ENCODE measurements at regions not wholly inside any gene's neighbourhood (a gene's known extent, or its start where the extent isn't known, plus 50 kb on each side); places are given as distances from the start of the nearest gene placed in this dataset.

DNA sequence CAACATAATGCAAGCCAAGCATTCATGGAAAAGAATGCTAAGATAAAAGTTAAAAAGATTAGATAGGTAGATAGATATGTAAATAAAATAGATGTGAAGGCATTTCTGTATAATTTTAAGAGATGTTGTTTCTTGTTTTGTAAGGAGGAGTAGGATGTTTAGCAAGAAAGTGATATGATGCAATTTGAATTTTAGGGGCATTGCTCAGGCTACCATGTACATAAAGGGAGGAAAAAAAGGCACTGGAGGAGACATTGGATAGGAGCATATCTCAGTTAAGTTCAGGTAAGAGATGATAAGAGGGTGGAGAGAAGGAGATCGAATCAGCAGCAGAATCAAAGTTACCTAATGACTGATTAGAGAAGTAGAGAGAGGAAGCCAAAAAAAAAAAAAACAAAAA is 194.7 kb downstream of the TENT5A start:
- TF ChIP-seq EZH2phosphoT487 (IDR thresholded peaks at IDR 0.05; ENCODE audit: insufficient read depth, low read depth) (no peak), EZH2 (IDR thresholded peaks at IDR 0.05; ENCODE audit: insufficient read depth, poor library complexity, severe bottlenecking) (no peak)

Measured in GM23248 (cell line).